Spleen (tissue), 7 donors: ENCODE measurements at regions not wholly inside any gene's neighbourhood (a gene's known extent, or its start where the extent isn't known, plus 50 kb on each side); places are given as distances from the start of the nearest gene placed in this dataset.

Experiments used
- POLR2A ChIP-seq, 3 donors: fragments of 450-650 bp; IDR thresholded peaks; one replicate each; pipeline ENCODE4 v1.5.1; 2017; ENCODE audit warnings: antibody characterized with exemption in 3 of 3, mild to moderate bottlenecking in 1 of 3
- POLR2AphosphoS5 ChIP-seq, 3 donors: sonication (generic); formaldehyde crosslinking; IDR thresholded peaks; one replicate each; pipeline ENCODE4 v1.5.1; 2017; ENCODE audit warnings: antibody characterized with exemption in 3 of 3
- TF ChIP-seq, protein P1 (sequence below), 11 experiments: fragments of 200-600 bp in 7 of 11; fragments of 450-650 bp in 4 of 11; sonication (generic) in 4 of 11; IDR thresholded peaks in 8 of 11; conservative IDR thresholded peaks in 3 of 11; 1 replicate in 7 of 11; 2 replicates in 4 of 11; pipeline versions ENCODE4 v1.4.0 to v1.8.0; 2016 to 2021; ENCODE audit warnings: antibody characterized with exemption in 11 of 11, inconsistent platforms in 4 of 11, mild to moderate bottlenecking in 1 of 11
- donor health status: DM: no; HTN: no; CAD: no; lungs with moderate emphysema.
- donor health status: DM: no; HTN: no; CAD: no.
- donor health status: DM: no; HTN: no; CAD: no.

GRCh38 chr10:129279446-129280154, 187.4 kb upstream of the MGMT start:
- TF ChIP-seq, protein P1, sequence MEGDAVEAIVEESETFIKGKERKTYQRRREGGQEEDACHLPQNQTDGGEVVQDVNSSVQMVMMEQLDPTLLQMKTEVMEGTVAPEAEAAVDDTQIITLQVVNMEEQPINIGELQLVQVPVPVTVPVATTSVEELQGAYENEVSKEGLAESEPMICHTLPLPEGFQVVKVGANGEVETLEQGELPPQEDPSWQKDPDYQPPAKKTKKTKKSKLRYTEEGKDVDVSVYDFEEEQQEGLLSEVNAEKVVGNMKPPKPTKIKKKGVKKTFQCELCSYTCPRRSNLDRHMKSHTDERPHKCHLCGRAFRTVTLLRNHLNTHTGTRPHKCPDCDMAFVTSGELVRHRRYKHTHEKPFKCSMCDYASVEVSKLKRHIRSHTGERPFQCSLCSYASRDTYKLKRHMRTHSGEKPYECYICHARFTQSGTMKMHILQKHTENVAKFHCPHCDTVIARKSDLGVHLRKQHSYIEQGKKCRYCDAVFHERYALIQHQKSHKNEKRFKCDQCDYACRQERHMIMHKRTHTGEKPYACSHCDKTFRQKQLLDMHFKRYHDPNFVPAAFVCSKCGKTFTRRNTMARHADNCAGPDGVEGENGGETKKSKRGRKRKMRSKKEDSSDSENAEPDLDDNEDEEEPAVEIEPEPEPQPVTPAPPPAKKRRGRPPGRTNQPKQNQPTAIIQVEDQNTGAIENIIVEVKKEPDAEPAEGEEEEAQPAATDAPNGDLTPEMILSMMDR (IDR thresholded peaks at IDR 0.05 in 8 of 11, conservative IDR thresholded peaks at IDR 0.05 in 3 of 11): no peak
- TF ChIP-seq POLR2AphosphoS5 (IDR thresholded peaks at IDR 0.05) (no peak), POLR2A (IDR thresholded peaks at IDR 0.05) (no peak)
